PFSK-1 (cell line): ENCODE measurements at regions not wholly inside any gene's neighbourhood (a gene's known extent, or its start where the extent isn't known, plus 50 kb on each side); places are given as distances from the start of the nearest gene placed in this dataset.

Source experiments
- FOXP2 ChIP-seq: optimal IDR thresholded peaks from 2 replicates; pipeline ENCODE3; 2011; ENCODE audit warnings: borderline replicate concordance, control low read depth, inconsistent platforms; ENCODE audit not compliant: insufficient read depth; ENCODE audit errors: extremely low read length, extremely low read depth
- POLR2AphosphoS5 ChIP-seq: IDR thresholded peaks from 2 replicates; pipeline ENCODE4 v1.6.1; 2012; ENCODE audit warnings: low read depth, mild to moderate bottlenecking, control low read depth, low read length, moderate library complexity
- SIN3A ChIP-seq: IDR thresholded peaks from 2 replicates; pipeline ENCODE4 v1.6.1; 2012; ENCODE audit warnings: mild to moderate bottlenecking, low read length, moderate library complexity, borderline replicate concordance; ENCODE audit not compliant: insufficient read depth
- TAF1 ChIP-seq: IDR thresholded peaks from 2 replicates; pipeline ENCODE4 v1.6.1; 2012; ENCODE audit warnings: low read length, control low read depth, borderline replicate concordance; ENCODE audit not compliant: insufficient read depth
- TF ChIP-seq, protein P1 (sequence below), 2 experiments: IDR thresholded peaks; 2 replicates each; pipeline versions ENCODE4 v1.6.1 to v1.8.0; 2011 to 2012; ENCODE audit warnings: low read depth in 2 of 2, low read length in 2 of 2, control low read depth in 1 of 2, inconsistent platforms in 1 of 2, mild to moderate bottlenecking in 1 of 2, moderate library complexity in 1 of 2; ENCODE audit not compliant: insufficient read depth in 1 of 2

DNA sequence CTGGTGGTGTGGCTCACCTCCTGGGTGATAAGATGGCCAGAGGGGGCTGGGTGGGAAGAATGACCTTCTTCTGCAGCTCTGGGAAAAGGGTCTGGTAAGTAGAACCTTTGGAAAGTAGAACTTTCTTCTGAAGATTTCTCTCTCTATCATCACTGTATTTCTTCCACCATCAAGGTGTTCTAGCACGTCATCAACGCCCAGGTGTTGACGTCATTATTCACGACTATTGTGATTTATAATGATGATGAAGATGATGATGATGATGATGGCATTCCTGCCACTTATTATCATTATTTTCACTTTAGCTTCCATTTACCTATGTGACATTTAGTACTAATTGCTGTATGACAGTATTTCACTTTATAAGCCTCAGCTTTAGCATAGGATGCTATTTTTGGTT lies 525.6 kb upstream of the ADARB2 start:
- no peak for TF ChIP-seq FOXP2
- no peak for TF ChIP-seq POLR2AphosphoS5
- no peak for TF ChIP-seq TAF1
- TF ChIP-seq, protein P1, sequence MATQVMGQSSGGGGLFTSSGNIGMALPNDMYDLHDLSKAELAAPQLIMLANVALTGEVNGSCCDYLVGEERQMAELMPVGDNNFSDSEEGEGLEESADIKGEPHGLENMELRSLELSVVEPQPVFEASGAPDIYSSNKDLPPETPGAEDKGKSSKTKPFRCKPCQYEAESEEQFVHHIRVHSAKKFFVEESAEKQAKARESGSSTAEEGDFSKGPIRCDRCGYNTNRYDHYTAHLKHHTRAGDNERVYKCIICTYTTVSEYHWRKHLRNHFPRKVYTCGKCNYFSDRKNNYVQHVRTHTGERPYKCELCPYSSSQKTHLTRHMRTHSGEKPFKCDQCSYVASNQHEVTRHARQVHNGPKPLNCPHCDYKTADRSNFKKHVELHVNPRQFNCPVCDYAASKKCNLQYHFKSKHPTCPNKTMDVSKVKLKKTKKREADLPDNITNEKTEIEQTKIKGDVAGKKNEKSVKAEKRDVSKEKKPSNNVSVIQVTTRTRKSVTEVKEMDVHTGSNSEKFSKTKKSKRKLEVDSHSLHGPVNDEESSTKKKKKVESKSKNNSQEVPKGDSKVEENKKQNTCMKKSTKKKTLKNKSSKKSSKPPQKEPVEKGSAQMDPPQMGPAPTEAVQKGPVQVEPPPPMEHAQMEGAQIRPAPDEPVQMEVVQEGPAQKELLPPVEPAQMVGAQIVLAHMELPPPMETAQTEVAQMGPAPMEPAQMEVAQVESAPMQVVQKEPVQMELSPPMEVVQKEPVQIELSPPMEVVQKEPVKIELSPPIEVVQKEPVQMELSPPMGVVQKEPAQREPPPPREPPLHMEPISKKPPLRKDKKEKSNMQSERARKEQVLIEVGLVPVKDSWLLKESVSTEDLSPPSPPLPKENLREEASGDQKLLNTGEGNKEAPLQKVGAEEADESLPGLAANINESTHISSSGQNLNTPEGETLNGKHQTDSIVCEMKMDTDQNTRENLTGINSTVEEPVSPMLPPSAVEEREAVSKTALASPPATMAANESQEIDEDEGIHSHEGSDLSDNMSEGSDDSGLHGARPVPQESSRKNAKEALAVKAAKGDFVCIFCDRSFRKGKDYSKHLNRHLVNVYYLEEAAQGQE (IDR thresholded peaks at IDR 0.05; ENCODE audit: insufficient read depth in 1 of 2, low read depth in 2 of 2, low read length in 2 of 2): no peak
- TF ChIP-seq SIN3A: no peak

DNA sequence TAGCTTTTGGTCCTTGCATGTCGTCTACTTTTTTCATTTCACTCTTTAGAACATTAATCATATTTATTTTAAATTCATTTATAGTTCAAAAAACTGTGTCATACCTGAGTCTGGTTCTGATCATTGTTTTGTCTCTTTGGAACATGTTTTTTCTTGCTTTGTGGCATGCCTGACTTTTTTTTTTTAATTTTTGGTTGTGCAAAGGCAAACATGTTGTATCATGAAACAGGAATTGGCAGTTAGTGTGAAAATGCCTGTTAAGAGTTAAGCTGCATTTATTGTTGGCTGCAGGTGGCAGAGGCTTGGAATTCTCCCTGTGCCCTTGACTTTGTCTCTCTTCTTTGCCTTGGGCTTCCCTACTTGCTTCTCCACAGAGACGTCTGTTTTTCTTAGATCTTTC lies 525.0 kb upstream of the ADARB2 start:
- TF ChIP-seq FOXP2 (no peak), POLR2AphosphoS5 (no peak), TAF1 (no peak), SIN3A (no peak)
- TF ChIP-seq, protein P1 (IDR thresholded peaks at IDR 0.05; ENCODE audit: insufficient read depth in 1 of 2, low read depth in 2 of 2, low read length in 2 of 2): no peak

DNA sequence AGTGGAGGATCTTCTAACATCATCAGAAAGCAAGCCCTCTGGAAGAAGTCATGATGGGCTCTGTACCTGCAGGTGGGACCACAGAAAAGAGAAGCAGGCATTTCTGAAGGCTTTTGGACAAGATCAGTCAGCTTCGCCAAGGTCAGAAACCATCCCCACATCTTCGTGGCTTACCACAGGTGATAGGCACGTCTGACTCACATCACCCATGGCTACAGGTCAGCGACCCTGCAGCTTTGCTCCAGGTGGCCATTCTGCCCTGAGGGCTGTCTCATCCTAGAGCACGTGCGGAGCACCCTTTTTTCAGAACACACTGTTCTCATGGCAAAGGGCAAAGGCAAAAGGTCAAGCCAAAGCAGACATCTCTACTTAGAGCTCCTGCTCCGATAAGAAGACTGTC lies 518.9 kb upstream of the ADARB2 start:
- TF ChIP-seq, protein P1 (IDR thresholded peaks at IDR 0.05; ENCODE audit: insufficient read depth in 1 of 2, low read depth in 2 of 2, low read length in 2 of 2): no peak
- TF ChIP-seq SIN3A: no peak
- no peak for TF ChIP-seq POLR2AphosphoS5
- TF ChIP-seq FOXP2: no peak

DNA sequence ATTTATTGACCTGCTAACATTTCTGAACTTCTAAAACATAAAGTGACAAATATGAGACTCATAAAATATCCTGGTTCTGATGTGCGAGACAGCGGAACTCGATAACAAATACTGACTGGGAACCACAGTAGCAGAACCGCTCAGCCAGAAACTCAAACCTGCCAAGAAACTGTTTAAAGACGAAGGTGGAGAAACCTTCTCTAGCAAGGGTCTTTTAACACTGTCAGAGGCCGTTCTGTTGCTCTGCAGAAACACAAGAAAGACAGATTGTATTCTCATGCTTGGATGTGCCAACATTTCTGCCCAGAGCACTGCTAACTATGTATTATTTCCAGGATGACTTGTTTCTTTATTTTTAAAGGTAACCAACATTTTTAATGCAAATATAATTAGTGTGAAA lies 514.8 kb upstream of the ADARB2 start:
- TF ChIP-seq, protein P1 (IDR thresholded peaks at IDR 0.05; ENCODE audit: insufficient read depth in 1 of 2, low read depth in 2 of 2, low read length in 2 of 2): no peak
- TF ChIP-seq SIN3A (no peak), TAF1 (no peak), POLR2AphosphoS5 (no peak), FOXP2 (no peak)

DNA sequence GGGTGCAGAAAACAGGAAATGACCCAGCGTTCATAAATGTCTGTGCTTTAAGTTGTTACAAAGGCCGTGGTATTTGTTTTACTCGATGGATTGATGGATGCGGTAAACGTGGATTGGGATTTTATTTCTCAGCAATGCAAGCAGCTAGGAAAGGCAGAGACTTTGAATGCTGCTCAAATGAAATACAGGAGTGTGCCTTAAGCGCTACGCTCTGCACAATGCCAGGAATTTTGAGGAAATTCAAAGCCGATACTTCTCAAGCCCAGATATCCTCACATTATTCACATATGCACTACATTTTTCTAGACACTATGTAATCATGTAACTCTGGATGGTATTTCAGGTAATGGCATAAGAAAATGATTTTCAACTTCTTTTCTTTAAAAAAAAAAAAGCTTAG lies 514.3 kb upstream of the ADARB2 start:
- TF ChIP-seq, protein P1 (IDR thresholded peaks at IDR 0.05; ENCODE audit: insufficient read depth in 1 of 2, low read depth in 2 of 2, low read length in 2 of 2): no peak
- TF ChIP-seq TAF1 (no peak), SIN3A (no peak), POLR2AphosphoS5 (no peak), FOXP2 (no peak)
